ENCODE measurements at regions not wholly inside any gene's neighbourhood (a gene's known extent, or its start where the extent isn't known, plus 50 kb on each side); places are given as distances from the start of the nearest gene placed in this dataset.
"Not testable (repeated sequence)": the region's sequence is repeated elsewhere in the genome, so short reads cannot be mapped to it uniquely, and the experiment has no call there.

DNA sequence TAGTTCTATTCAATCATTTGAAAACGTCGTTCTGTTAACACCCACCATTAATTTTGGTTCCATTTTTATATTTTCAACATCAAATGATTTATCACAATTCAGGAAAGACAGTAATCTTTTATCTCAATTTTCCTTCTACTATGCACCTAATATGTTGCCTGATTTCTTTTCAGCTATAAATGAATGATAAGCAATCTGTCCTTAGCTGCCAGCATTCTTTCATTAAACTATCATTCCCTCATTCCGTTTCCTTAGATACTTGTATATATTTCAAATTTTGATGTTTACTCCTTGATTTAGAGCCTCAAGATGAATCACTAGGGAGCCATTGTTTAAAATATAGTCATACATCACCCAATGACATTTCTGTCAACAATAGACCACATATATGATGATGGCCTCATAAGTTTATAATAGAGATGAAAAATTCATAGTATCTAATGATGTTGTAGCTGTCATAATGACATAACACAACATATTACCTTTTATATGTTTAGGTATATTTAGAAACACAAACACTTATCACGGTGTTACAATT lies 661.7 kb downstream of the IPMK start:
- no peak for TF ChIP-seq ZNF274 (IDR thresholded peaks at IDR 0.05; ENCODE audit: low read depth, low read length)
- no peak overlapping the region for H3K4me3 ChIP-seq (ENCODE audit: low read length)

DNA sequence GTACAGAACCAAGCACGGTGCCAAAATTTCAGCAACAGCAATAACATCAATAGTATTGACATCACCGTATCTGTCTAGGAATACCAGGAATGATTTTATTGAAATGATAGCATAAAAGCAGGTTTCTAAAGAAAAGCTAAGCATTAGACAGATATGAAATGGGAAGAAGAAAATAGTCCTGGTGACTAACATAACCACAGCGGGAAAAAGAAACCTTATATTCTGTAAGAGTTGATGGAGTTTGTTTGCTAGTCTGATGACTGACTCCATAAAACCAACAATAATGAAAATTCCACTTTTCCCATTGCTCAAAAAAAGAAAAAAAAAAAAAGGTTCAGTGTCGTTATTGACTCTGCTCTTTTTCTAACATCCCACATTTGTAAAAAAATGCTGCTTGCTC lies 668.3 kb downstream of the IPMK start:
- TF ChIP-seq ZNF274 (IDR thresholded peaks at IDR 0.05; ENCODE audit: low read depth, low read length): no peak
- H3K4me3 ChIP-seq (ENCODE audit: low read length): no peak overlapping the region

DNA sequence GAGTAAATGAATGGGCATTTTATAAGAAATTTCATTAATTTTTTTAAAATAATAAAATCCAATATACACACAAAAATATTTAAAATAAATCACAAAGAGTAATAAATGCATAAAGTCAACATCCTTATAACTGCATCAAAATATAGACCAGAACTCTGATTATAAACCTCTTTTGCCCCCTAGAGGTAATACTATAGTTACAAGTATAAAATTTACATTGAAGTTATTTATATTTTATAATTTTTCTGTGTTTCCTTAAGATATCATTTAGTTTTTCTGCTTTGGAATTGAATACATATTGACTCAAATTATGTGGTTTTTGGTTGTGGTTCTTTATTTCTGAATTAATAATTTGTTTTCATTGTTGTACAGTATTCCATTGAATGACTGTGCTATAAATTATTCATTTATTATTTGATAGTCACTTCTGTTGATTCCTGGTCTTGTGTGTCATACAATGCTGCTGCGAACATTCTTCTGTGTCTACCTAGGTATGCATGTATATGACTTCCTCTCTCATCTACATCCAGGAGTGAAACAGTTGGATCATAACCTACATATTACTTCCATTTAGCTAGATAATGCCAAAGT lies 673.6 kb downstream of the IPMK start:
- no peak for TF ChIP-seq ZNF274 (IDR thresholded peaks at IDR 0.05; ENCODE audit: low read depth, low read length)
- no peak overlapping the region for H3K4me3 ChIP-seq (ENCODE audit: low read length)

DNA sequence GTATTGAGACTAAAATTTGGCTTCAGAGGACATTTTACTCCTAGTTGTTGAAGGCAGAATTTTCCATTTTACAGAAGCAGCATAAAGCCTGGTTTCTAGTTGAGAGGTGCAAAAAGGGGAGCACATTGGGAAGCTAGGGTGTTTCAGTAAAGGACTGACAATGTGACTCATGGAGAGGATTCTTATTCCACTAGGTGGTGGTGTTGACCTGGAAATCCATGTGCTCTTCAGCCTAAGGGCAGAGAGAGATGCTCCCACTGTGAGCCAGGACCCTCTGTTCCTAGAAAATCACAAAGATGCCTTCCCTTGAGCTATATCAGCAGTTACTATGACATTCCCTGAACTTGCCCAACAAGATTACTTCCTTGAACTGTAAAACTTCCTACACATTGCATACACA lies 687.8 kb downstream of the IPMK start:
- no peak overlapping the region for H3K4me3 ChIP-seq (ENCODE audit: low read length)
- no peak for TF ChIP-seq ZNF274 (IDR thresholded peaks at IDR 0.05; ENCODE audit: low read depth, low read length)

DNA sequence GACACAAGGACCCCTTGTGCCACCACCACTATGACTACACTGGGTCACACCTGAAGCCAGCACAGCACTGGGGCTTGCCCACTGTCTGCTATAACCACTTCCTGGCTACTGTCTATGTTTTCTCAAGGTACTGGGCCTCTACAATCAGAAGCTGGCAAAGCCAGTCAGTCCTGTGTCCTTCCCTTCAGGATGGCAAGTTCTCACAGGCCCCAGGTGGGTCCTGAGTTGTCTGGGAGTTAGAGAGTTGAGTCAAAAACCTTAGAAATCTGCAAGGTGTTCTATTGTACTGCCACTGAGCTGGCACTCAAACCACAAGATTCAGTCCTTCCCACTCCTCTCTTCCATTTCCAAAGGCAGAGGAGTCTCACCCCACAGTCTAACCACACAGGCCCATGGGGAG lies 705.5 kb downstream of the IPMK start:
- H3K4me3 ChIP-seq (ENCODE audit: low read length): no peak overlapping the region
- TF ChIP-seq ZNF274 (IDR thresholded peaks at IDR 0.05; ENCODE audit: low read depth, low read length): no peak

DNA sequence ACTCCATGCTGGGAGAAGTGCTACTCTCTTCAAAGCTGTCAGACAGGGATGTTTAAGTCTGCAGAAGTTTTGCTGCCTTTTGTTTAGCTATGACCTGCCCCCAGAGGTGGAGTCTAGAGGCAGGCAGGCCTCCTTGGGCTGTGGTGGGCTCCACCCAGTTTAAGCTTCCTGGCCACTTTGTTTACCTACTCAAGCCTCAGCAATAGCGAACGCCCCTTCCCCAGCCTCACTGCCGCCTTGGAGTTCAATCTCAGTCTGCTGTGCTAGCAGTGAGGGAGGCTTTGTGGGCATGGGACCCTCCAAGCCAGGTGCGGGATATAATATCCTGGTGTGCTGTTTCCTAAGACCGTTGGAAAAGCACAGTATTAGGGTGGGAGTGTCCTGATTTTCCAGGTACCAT lies 715.9 kb downstream of the IPMK start:
- not testable (repeated sequence) for H3K4me3 ChIP-seq (ENCODE audit: low read length)

DNA sequence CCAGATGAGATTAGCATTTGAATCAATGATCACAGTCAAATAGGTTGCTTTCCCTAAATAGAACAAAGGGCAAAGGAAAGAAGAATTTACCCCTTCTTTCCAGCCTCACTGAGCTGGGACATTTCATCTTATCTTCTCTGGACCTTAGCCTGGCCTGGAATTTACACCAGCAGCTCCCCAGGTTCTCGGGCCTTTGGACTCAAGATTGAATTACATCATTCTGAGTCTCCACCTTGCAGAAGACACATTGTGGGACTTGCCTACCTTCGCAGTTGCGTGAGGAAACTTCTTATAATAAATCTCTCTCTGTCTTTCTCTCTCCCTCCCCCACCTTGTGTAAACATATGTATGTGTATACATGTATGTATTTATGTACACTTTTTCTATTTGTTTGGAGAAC lies 732.4 kb downstream of the IPMK start:
- no peak for TF ChIP-seq ZNF274 (IDR thresholded peaks at IDR 0.05; ENCODE audit: low read depth, low read length)
- H3K4me3 ChIP-seq (ENCODE audit: low read length): no peak overlapping the region

DNA sequence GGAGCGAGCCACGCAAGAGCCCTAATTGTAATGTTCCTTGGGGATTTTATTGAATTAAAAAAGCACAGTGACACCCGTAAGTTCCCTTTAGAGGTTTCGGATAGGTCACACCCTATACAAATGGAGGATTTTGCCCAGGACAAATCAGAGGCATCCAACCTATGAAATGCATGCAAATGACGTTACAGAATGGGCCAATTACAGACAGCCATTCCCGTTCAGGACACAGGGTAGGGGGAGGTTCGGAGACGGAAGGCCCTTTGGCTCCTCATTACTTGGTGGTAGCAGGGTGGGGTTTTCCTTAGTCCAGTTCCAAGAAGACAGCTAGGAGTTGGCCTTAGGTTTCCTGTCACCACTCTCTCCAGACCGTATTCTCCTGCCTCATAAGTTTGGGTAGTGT lies 754.1 kb downstream of the IPMK start:
- no peak for TF ChIP-seq ZNF274 (IDR thresholded peaks at IDR 0.05; ENCODE audit: low read depth, low read length)

DNA sequence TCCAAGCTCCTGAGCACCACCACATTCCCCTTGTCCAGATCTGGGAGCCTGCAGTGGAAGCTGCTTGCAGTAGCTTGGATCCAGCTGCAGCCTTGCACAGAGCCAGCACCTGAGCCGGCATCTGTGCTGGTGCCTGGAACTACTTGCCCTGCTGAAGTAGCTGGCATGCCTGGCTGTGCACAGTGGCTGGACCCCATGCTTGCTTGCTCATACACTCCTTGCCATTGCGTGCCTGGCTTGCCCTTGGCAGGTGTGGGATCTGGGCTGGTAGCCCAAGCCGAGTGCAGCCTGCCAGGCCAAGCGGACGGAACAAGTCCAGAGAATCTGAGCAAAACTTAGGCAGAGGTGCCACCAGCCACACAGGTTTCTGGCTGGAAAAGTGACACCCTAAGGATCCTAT lies 759.9 kb downstream of the IPMK start:
- no peak for TF ChIP-seq ZNF274 (IDR thresholded peaks at IDR 0.05; ENCODE audit: low read depth, low read length)
- H3K4me3 ChIP-seq (ENCODE audit: low read length): no peak overlapping the region

More for the DNA sequence above, 754.1 kb downstream of the IPMK start:
- H3K4me3 ChIP-seq (ENCODE audit: low read length): no peak overlapping the region

DNA sequence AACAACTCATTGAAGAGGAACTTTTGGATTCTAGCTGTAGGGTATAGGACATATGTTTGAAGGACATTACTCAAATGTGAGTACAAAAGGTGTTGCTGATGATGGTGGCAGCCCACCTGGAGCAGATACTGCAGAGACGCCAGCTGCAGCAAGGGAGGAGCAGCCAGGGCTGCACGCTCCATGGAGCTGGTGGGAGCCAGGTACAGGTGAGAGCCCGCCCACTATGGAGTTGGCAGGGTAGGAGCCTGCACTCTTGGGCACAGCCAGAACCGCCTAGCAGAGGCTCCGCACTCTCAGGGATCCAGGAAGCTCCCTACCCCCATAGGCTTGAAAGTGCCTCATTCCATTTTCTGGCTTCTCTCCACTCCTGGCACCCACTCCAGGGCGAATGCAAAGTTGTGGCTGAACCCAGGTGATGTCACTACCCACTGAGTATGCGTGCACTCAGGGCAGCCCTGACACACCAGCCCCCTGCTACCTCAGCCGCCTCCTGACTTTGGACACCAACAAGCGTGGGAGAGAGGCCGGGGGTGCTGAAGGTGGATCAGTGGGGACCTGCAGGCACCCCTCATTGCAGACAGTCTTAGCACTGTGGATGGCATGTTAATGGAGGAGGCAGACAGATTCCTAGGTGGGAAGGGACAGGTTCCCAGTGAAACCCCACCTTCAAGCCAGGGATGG lies 761.1 kb downstream of the IPMK start:
- H3K4me3 ChIP-seq (ENCODE audit: low read length): no peak overlapping the region
- TF ChIP-seq ZNF274 (IDR thresholded peaks at IDR 0.05; ENCODE audit: low read depth, low read length): no peak

DNA sequence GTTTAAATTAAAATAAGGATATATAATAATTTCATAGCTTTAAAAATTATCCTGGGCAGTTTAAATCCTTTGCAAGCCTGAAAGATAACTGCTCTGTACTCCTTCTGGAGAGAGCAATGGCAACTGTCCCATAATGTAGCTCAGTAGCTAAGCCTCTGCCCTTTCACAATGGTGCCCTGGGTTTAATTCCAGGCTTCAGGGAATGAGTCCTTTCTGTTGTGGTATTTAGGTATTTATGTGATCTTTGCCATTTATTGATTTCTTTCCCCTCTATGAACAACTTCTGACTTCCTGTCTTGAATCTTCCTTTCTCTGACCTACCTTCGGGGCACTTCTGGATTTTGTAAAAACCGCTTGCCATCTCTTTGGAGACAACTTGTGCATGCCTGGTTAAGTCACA lies 773.2 kb downstream of the IPMK start:
- no peak overlapping the region for H3K4me3 ChIP-seq (ENCODE audit: low read length)
- TF ChIP-seq ZNF274 (IDR thresholded peaks at IDR 0.05; ENCODE audit: low read depth, low read length): no peak

DNA sequence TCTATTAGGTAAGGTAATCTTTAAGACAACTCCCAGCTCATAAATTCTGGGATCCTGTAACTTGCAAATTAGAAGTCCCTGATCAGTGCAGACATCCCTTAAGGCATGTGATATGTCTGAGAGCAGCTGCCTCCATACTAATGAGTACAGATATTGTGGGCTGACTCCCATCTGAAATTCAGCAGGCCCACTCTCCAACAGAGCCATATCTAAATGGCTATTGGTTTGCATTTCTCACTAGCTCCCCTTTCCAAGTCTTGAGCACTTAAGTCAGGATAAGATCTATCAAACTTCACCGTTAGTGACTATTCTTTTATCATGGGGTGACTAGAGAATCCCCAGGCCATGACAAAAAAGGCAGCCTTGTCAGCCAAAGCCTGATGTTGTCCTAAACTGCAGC lies 785.4 kb downstream of the IPMK start:
- TF ChIP-seq ZNF274 (IDR thresholded peaks at IDR 0.05; ENCODE audit: low read depth, low read length): no peak
- H3K4me3 ChIP-seq (ENCODE audit: low read length): no peak overlapping the region

DNA sequence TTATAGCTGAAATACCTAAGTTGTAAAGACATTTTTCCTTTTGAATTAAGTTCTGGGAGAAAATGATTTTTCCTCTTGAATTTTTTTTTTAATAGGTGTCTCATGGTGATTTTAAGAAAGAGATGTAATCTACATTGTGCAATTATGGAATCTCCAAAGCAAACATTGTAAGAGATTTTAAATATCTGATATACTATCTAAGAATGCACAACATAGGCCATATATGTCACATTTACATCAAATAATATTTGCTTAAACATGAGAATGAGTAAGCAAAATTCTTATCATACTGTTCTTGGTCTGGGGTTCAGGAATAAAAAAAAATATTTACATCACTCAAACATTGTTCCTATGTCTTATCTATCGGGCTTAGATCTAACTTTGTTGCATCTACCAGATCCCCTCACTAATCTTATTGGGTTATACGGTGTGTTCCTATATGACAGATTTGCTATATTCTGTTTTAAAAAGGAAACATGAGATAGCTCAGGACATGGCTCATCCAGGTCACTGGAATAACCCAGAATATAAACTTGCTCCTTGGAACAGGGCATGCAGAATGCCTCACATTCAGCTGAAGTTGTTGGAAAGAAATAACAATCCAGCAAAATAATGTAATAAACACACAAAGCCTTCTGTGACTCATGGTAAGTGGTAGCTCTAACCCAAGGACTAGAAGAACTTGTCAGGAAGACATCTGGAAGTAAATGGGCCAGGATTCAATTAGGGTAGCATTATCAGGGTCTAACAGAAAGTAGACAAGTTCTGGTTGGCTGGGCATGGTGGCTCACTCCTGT lies 794.7 kb downstream of the IPMK start:
- TF ChIP-seq ZNF274 (IDR thresholded peaks at IDR 0.05; ENCODE audit: low read depth, low read length): no peak
- no peak overlapping the region for H3K4me3 ChIP-seq (ENCODE audit: low read length)

DNA sequence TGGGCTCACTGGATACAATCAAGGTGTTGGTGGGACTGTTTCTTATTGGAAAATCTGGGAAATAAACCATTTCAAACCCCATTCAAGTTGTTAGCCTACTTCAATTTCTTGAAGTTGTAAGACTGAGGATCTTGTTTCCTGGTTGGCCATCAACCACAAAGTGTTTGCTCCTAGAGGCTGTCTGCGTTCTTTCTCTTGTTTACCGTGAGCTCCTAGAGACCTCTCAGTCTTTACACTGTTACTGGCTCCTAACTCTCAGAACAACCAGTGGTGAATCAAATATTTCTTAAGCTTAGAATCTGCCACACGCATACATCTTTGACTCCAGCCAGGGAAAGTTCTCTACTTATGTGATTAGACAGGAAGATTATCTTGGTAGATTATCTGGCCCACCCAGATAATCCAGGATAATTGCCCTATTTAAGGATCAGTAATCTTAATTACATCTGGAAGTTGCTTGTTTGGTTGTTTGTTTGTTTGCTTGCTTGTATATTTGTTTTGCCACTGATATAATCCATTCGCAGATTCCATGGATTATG lies 798.7 kb downstream of the IPMK start:
- TF ChIP-seq ZNF274 (IDR thresholded peaks at IDR 0.05; ENCODE audit: low read depth, low read length): no peak
- no peak overlapping the region for H3K4me3 ChIP-seq (ENCODE audit: low read length)

DNA sequence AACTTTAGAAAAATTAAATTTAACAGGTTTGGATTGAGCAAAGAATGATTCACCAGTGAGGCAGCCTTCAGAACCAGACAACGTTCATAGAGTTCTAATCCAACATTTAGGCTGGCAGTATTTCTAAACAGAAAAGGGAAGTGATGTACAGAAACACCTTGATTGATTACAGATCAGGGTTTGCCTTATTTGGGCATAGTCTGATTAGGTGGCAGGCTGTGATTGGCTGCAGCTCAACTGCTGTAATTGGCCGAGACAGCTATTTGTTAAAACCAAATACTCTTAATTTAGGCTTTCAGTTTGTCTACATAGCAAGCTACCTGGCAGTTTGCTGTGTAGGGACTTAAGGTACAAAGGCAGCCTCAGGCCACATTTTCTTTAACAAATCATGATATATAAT lies 802.5 kb downstream of the IPMK start:
- no peak for TF ChIP-seq ZNF274 (IDR thresholded peaks at IDR 0.05; ENCODE audit: low read depth, low read length)
- no peak overlapping the region for H3K4me3 ChIP-seq (ENCODE audit: low read length)

All from GM08714 (cell line).